BJ (cell line): ENCODE measurements at regions not wholly inside any gene's neighbourhood (a gene's known extent, or its start where the extent isn't known, plus 50 kb on each side); places are given as distances from the start of the nearest gene placed in this dataset.

Source experiments
- CTCF ChIA-PET: fragments of 350-600 bp; formaldehyde crosslinking; extraction: SDS; loops from one replicate; lab custom pipeline; 2021; ENCODE audit warnings: antibody characterized with exemption, inconsistent platforms; lab: Yijun Ruan, JAX
- POLR2A ChIA-PET: fragments of 300-600 bp; sonication (Branson Sonifier 250); formaldehyde crosslinking; extraction: SDS; loops from one replicate; lab custom pipeline; 2021; ENCODE audit warnings: antibody characterized with exemption; lab: Charles Lee
- DNase-seq: peaks from one replicate; pipeline ENCODE4 v3.0.0-alpha.2; 2011; ENCODE audit warnings: low read depth
- H3K27me3 ChIP-seq: 2 replicates; pipeline ENCODE4 v1.6.0; 2011; ENCODE audit warnings: low read length; ENCODE audit not compliant: control insufficient read depth, insufficient read depth
- H3K36me3 ChIP-seq: 2 replicates; pipeline ENCODE4 v1.5.1; 2011; ENCODE audit warnings: low read length; ENCODE audit not compliant: control insufficient read depth, insufficient read depth
- H3K4me3 ChIP-seq: 2 replicates; pipeline ENCODE4 v1.5.1; 2011; ENCODE audit warnings: low read depth, mild to moderate bottlenecking, control low read depth, low read length
- TF ChIP-seq, protein P1 (sequence below): IDR thresholded peaks from 2 replicates; pipeline ENCODE4 v1.5.1; 2011; ENCODE audit warnings: low read depth, mild to moderate bottlenecking, control low read depth, inconsistent platforms, low read length, moderate library complexity; ENCODE audit not compliant: insufficient read depth

DNA sequence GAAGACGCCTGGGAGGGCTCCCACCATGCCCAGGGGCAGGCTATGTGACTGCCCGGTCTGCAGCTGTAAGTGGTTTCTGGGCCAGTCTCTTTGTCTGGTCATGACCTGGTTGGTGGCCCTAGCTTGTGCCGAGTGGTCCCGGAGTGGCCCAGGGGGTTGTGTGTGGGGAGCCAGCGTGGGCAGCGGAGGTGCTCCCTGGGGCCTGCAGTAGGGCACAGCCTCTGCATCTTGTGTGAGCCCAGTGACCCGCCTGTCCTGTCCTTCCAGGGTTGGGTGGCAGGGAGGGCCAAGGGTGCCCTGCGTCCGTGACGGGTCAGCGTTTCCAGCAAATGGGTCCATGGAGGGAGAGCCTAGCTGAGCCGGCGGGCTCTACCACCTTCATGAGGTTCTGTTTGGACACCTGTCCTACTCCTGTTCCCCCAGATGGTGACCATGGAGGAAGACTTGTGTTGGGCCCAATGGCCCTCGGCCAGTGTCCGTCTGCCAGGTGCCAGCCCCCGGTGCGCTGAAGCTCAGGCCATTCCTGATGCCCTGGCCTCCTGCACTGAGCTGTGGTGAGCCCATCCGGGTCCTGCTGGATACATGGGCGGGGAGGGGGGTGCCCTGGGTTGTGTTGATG lies 215.4 kb downstream of the SNRPN start:
- CTCF ChIA-PET = no interaction called here
- POLR2A ChIA-PET = no interaction called here
- no peak for DNase-seq
- H3K4me3 ChIP-seq = no peak overlapping the region
- TF ChIP-seq, protein P1, sequence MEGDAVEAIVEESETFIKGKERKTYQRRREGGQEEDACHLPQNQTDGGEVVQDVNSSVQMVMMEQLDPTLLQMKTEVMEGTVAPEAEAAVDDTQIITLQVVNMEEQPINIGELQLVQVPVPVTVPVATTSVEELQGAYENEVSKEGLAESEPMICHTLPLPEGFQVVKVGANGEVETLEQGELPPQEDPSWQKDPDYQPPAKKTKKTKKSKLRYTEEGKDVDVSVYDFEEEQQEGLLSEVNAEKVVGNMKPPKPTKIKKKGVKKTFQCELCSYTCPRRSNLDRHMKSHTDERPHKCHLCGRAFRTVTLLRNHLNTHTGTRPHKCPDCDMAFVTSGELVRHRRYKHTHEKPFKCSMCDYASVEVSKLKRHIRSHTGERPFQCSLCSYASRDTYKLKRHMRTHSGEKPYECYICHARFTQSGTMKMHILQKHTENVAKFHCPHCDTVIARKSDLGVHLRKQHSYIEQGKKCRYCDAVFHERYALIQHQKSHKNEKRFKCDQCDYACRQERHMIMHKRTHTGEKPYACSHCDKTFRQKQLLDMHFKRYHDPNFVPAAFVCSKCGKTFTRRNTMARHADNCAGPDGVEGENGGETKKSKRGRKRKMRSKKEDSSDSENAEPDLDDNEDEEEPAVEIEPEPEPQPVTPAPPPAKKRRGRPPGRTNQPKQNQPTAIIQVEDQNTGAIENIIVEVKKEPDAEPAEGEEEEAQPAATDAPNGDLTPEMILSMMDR = no peak
- H3K27me3 ChIP-seq = no peaks in the 10 kb centered on the region
- H3K36me3 ChIP-seq = no peaks in the 10 kb centered on the region

DNA sequence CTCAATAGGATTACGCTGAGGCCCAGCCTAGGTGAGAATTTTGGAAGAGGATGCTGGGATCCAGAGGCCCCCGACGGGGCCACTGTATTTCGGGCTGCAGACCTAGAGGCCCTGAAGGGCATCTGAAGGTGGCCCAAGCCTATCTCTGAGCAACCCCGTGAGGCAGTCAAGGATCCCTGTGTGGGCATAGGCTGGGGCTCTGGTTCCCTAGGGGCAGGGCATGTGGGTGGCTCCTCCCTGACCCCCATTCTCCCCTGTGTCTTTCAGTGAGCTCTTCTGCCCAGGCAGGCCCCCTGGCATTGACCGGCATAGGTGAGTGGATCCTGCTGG lies 216.0 kb downstream of the SNRPN start:
- POLR2A ChIA-PET = no interaction called here
- CTCF ChIA-PET = no interaction called here
- TF ChIP-seq, protein P1 = no peak
- Histone ChIP-seq H3K36me3 (no peaks in the 10 kb centered on the region), H3K27me3 (no peaks in the 10 kb centered on the region), H3K4me3 (no peak overlapping the region)
- no peak for DNase-seq

DNA sequence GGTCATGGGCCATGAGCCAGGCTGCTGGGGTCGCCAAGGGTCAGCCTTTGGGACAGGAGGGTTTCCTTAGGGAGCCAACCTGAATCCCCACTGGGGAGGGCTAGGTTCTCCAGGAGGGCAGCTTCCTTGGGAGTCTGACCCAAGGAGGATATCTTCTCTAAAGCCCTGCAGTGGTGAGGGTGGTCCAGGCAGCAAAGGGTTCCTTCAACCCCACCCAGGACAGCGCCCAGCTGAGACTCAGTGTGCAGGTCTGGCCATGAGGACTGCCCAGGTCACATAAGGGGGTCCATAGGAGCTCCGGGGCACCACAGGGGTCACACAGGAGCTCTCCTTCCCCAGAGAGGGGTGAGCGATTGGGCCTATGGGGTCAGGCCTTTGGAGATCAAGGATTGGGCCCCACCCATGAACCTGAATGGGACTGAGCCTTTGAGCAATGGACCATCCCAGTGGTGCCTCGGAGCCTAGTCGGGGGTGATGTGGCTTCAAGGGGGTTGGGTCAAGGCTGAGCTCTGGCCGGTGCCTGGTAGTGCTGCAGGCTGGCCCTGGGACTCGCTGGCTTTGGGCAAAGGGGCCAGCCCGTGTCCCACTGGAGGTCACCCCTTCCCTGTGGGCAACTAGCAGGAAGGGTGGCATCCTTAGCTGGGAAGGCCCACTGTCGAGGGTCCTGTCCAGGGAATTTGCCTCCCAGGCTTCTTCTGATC lies 216.5 kb downstream of the SNRPN start:
- Histone ChIP-seq H3K36me3 (no peaks in the 10 kb centered on the region), H3K27me3 (no peaks in the 10 kb centered on the region), H3K4me3 (no peak overlapping the region)
- POLR2A ChIA-PET = no interaction called here
- TF ChIP-seq, protein P1 = no peak
- CTCF ChIA-PET = no interaction called here
- DNase-seq = no peak

DNA sequence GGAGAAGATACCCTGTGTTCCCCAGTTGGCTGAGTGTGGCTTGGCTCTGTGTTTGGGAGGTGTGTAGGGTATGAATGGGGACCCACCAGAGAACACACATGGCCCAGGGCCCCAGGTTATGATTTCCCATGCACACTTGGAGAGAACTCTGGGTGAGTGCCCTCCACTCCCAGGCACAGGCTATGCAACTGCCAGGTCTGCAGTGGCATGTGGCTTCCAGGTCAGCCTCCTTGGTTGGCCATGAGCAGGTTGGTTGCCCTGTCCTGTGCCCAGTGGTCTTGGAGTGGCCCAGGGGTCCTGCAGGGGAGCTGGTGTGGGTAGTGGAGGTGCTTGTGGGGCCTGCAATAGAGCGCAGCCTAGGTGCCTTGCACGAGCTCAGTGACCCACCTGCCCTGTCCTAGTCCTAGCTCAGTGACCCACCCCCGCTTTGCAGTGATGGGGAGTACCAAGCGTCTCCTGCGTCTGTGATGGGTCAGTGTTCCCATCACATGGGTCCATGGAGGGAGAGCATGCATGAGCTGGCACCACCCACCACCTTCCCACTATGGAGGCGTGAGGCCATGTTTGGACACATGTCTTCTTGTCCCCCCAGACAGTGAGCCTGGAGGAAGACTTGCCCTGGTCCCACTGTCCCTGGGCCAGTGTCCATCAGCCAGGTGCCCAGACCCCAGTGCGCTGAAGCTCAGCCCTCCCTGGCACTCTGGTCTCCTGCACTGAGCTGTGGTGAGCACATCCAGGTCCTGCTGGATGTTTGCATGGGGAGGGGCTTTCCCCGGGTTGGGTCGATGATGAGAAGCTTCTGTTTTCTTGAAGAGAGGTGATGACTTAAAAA lies 217.3 kb downstream of the SNRPN start:
- TF ChIP-seq, protein P1 = no peak
- ChIA-PET POLR2A (no interaction called here), CTCF (no interaction called here)
- no peaks in the 10 kb centered on the region for H3K27me3 ChIP-seq
- H3K36me3 ChIP-seq = no peaks in the 10 kb centered on the region
- no peak for DNase-seq
- H3K4me3 ChIP-seq = no peak overlapping the region

DNA sequence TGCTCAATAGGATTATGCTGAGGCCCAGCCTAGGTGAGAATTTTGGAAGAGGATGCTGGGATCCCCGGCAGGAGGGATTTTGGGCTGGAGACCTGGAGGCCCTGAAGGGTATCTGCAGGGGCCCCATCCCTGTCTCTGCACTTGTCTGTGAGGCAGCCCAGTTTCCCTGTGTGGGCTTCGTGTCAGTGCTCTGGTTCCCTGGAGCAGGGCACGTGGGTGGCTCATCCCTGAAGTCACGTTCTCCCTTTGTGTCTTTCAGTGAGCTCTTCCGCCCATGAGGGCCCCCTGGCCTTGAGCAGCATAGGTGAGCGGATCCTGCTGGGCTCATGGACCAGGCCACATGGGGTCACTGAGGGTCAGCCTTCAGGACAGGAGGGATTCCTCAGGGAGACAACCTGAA lies 217.9 kb downstream of the SNRPN start:
- Histone ChIP-seq H3K27me3 (no peaks in the 10 kb centered on the region), H3K36me3 (no peaks in the 10 kb centered on the region), H3K4me3 (no peak overlapping the region)
- ChIA-PET CTCF (no interaction called here), POLR2A (no interaction called here)
- no peak for DNase-seq
- TF ChIP-seq, protein P1 = no peak
